SK-N-SH treated with all-trans-retinoic acid at 6 μM for 48 hours (cell line): ENCODE measurements at regions not wholly inside any gene's neighbourhood (a gene's known extent, or its start where the extent isn't known, plus 50 kb on each side); places are given as distances from the start of the nearest gene placed in this dataset.
"Not testable (repeated sequence)": the region's sequence is repeated elsewhere in the genome, so short reads cannot be mapped to it uniquely, and the experiment has no call there.

ENCODE experiments used
- ATAC-seq: fragments of 200-7000 bp; cut with Tn5 transposase; 3 replicates; pipeline ENCODE4 v1.9.1; 2020; ENCODE audit warnings: mild to moderate bottlenecking, moderate library complexity
- ARNTL ChIP-seq: fragments of 450-650 bp; formaldehyde crosslinking; IDR thresholded peaks from 2 replicates; pipeline ENCODE4 v1.5.0; 2020; ENCODE audit warnings: low read depth, mild to moderate bottlenecking, moderate library complexity, borderline replicate concordance
- BACH2 ChIP-seq: fragments of 250-450 bp; sonication (Bioruptor Pico); IDR thresholded peaks from 2 replicates; pipeline ENCODE4 v1.9.0; 2021; ENCODE audit warnings: mild to moderate bottlenecking, borderline replicate concordance
- CSDC2 ChIP-seq: fragments of 250-450 bp; sonication (Bioruptor Pico); IDR thresholded peaks from 2 replicates; pipeline ENCODE4 v1.5.0; 2020; ENCODE audit warnings: mild to moderate bottlenecking, moderate library complexity
- CSRNP3 ChIP-seq: fragments of 250-450 bp; sonication (Bioruptor Pico); IDR thresholded peaks from 2 replicates; pipeline ENCODE4 v1.5.1; 2021; ENCODE audit warnings: mild to moderate bottlenecking, moderate library complexity
- ESRRG ChIP-seq: fragments of 250-450 bp; sonication (Bioruptor Pico); IDR thresholded peaks from 2 replicates; pipeline ENCODE4 v1.6.1; 2021; ENCODE audit warnings: mild to moderate bottlenecking
- GLIS3 ChIP-seq: fragments of 250-450 bp; sonication (Bioruptor Pico); IDR thresholded peaks from 2 replicates; pipeline ENCODE4 v1.5.0; 2020; ENCODE audit warnings: mild to moderate bottlenecking, moderate library complexity
- ISL1 ChIP-seq: fragments of 250-450 bp; sonication (Bioruptor Pico); IDR thresholded peaks from 2 replicates; pipeline ENCODE4 v2.1.2; 2022; ENCODE audit warnings: mild to moderate bottlenecking, moderate library complexity
- OSR1 ChIP-seq: fragments of 250-450 bp; sonication (Bioruptor Pico); IDR thresholded peaks from 2 replicates; pipeline ENCODE4 v1.8.0; 2022; ENCODE audit warnings: moderate library complexity, mild to moderate bottlenecking, inconsistent platforms
- PATZ1 ChIP-seq: fragments of 250-450 bp; sonication (Bioruptor Pico); IDR thresholded peaks from 2 replicates; pipeline ENCODE4 v1.8.0; 2020; ENCODE audit warnings: mild to moderate bottlenecking, moderate library complexity, borderline replicate concordance
- PPARA ChIP-seq: fragments of 250-450 bp; sonication (Bioruptor Pico); IDR thresholded peaks from 2 replicates; pipeline ENCODE4 v1.5.0; 2020; ENCODE audit warnings: mild to moderate bottlenecking, borderline replicate concordance
- RARB ChIP-seq: fragments of 250-450 bp; sonication (Bioruptor Pico); IDR thresholded peaks from 2 replicates; pipeline ENCODE4 v1.8.0; 2021; ENCODE audit warnings: mild to moderate bottlenecking, moderate library complexity
- TCF4 ChIP-seq: fragments of 250-450 bp; sonication (Bioruptor Pico); IDR thresholded peaks from 2 replicates; pipeline ENCODE4 v1.8.0; 2021; ENCODE audit warnings: mild to moderate bottlenecking, moderate library complexity, borderline replicate concordance
- TOX ChIP-seq: fragments of 250-450 bp; sonication (Bioruptor Pico); IDR thresholded peaks from 2 replicates; pipeline ENCODE4 v1.8.0; 2021; ENCODE audit warnings: mild to moderate bottlenecking, moderate library complexity, borderline replicate concordance
- TSHZ2 ChIP-seq: fragments of 250-450 bp; sonication (Bioruptor Pico); IDR thresholded peaks from 2 replicates; pipeline ENCODE4 v1.5.0; 2020; ENCODE audit warnings: mild to moderate bottlenecking, moderate library complexity
- ZC3H10 ChIP-seq: fragments of 250-450 bp; sonication (Bioruptor Pico); IDR thresholded peaks from 2 replicates; pipeline ENCODE4 v1.5.1; 2021; ENCODE audit warnings: mild to moderate bottlenecking, moderate library complexity
- ZFP3 ChIP-seq: fragments of 250-450 bp; sonication (Bioruptor Pico); IDR thresholded peaks from 2 replicates; pipeline ENCODE4 v1.5.0; 2020; ENCODE audit warnings: mild to moderate bottlenecking, moderate library complexity
- ZFP30 ChIP-seq: fragments of 450-650 bp; formaldehyde crosslinking; IDR thresholded peaks from 2 replicates; pipeline ENCODE4 v1.5.0; 2022; ENCODE audit warnings: mild to moderate bottlenecking, moderate library complexity
- ZNF565 ChIP-seq: fragments of 450-650 bp; formaldehyde crosslinking; conservative IDR thresholded peaks from 2 replicates; pipeline ENCODE4 v1.5.0; 2020; ENCODE audit warnings: low read depth, mild to moderate bottlenecking, moderate library complexity
- ZNF70 ChIP-seq: fragments of 450-650 bp; formaldehyde crosslinking; IDR thresholded peaks from 2 replicates; pipeline ENCODE4 v1.5.0; 2020; ENCODE audit warnings: mild to moderate bottlenecking, moderate library complexity
- ZNF8 ChIP-seq: fragments of 450-650 bp; formaldehyde crosslinking; IDR thresholded peaks from 2 replicates; pipeline ENCODE4 v1.5.0; 2020; ENCODE audit warnings: mild to moderate bottlenecking, moderate library complexity
- TF ChIP-seq, protein P1 (sequence below): fragments of 250-450 bp; sonication (Bioruptor Pico); IDR thresholded peaks from 2 replicates; pipeline ENCODE4 v1.5.1; 2020; ENCODE audit warnings: low read depth, mild to moderate bottlenecking, moderate library complexity

- ATAC-seq: no peak
- TF ChIP-seq PPARA (CRISPR knock-in tag) (no peak), TOX (CRISPR knock-in tag) (no peak), GLIS3 (CRISPR knock-in tag) (no peak), ARNTL (CRISPR knock-in tag) (no peak), ZNF565 (CRISPR knock-in tag) (no peak), OSR1 (CRISPR knock-in tag) (no peak), ESRRG (CRISPR knock-in tag) (no peak), TSHZ2 (CRISPR knock-in tag) (no peak), ZNF70 (CRISPR knock-in tag) (no peak), RARB (CRISPR knock-in tag) (no peak)
Observed at GRCh38 chr3:87742250-87742649, 316.6 kb downstream of the CGGBP1 start.

- not testable (repeated sequence) for ATAC-seq
Observed at GRCh38 chr3:87740894-87741293, 317.9 kb downstream of the CGGBP1 start.

DNA sequence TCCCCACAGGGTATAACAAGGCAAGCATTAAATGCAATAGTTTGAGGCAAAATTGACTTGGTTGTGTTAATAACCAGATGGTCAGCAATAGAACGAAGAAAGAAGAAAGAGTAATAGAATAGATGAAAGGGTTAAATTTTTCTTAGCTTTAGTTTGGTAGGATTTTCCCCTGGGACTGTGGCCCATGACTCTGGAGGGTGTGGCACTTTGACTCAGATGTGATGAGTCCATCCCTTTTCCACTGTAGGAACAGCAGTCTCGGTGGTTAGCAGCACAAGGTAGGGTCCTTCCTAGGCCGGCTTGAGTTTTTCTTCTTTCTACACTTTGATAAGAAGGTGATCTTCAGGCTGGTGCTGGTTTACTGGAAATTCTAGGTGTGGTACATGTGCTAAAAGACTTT is 321.0 kb downstream of the CGGBP1 start:
- ATAC-seq: not testable (repeated sequence)

DNA sequence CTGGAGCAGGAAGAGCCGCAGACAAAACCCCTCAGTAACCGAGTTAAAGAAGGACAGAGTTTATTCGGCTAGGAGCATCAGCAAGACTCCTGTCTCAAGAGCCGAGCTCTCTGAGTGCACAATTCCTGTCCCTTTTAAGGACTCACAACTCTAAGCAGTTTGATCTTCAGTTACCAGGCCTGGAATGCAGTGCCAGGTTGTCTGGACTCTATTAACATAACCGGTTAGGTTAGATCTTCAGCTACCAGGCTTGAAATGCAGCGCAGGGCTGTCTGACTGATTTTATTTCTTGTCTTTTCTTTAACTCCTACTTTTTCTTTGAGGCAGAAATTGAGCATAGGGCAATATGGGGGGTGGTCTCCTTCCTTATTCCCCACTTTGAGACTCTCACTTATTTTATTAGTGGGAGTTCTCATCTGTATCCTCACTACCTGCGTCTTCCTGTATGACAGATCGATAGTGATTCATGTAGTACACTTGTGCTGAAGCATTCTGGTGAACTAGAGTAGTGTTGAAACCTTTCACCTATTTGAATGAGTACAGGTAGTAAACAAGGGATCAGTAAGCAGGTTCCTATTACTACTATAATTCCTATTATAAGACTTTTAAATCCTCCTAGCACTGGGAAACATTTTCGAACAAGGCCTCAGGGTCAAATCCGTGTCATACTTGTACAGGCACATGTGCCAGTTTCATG is 325.0 kb downstream of the CGGBP1 start:
- ATAC-seq: no peak
- TF ChIP-seq ZNF8 (CRISPR knock-in tag) (no peak), CSDC2 (no peak), GLIS3 (CRISPR knock-in tag) (no peak), ZFP3 (CRISPR knock-in tag) (no peak), BACH2 (CRISPR knock-in tag) (no peak), TCF4 (no peak), ARNTL (CRISPR knock-in tag) (no peak), PATZ1 (CRISPR knock-in tag) (no peak), ZNF70 (CRISPR knock-in tag) (no peak), CSRNP3 (CRISPR knock-in tag) (no peak), ISL1 (CRISPR knock-in tag) (no peak)
- TF ChIP-seq, all 23 proteins: peak for 0

DNA sequence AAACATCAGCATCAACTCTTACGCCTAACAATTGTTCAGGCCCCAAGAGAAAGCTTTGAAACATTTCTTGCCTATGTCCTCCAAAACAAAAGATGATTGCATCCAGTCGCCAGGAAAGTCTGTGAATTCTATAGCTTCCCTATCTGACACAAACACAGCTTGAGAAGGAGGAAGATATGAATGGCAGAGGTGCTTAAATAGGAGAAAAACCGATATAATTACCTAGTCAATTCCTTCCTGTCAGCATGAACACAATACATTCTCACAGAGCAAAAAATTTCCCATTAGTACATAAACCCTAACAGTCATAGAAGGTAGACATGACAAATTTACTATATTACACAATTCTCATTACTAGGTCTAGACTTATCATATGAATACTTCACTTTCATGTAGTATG is 326.5 kb downstream of the CGGBP1 start:
- no peak for ATAC-seq
- TF ChIP-seq, protein P1, sequence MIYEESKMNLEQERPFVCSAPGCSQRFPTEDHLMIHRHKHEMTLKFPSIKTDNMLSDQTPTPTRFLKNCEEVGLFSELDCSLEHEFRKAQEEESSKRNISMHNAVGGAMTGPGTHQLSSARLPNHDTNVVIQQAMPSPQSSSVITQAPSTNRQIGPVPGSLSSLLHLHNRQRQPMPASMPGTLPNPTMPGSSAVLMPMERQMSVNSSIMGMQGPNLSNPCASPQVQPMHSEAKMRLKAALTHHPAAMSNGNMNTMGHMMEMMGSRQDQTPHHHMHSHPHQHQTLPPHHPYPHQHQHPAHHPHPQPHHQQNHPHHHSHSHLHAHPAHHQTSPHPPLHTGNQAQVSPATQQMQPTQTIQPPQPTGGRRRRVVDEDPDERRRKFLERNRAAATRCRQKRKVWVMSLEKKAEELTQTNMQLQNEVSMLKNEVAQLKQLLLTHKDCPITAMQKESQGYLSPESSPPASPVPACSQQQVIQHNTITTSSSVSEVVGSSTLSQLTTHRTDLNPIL (CRISPR knock-in tag): no peak
- TF ChIP-seq ZNF565 (CRISPR knock-in tag) (no peak), TOX (CRISPR knock-in tag) (no peak), BACH2 (CRISPR knock-in tag) (no peak), TSHZ2 (CRISPR knock-in tag) (no peak), CSRNP3 (CRISPR knock-in tag) (no peak), CSDC2 (no peak), ISL1 (CRISPR knock-in tag) (no peak), ARNTL (CRISPR knock-in tag) (no peak), ZC3H10 (CRISPR knock-in tag) (no peak), ZFP30 (CRISPR knock-in tag) (no peak), ESRRG (CRISPR knock-in tag) (no peak)
